ENCODE measurements at regions not wholly inside any gene's neighbourhood (a gene's known extent, or its start where the extent isn't known, plus 50 kb on each side); places are given as distances from the start of the nearest gene placed in this dataset.

DNA sequence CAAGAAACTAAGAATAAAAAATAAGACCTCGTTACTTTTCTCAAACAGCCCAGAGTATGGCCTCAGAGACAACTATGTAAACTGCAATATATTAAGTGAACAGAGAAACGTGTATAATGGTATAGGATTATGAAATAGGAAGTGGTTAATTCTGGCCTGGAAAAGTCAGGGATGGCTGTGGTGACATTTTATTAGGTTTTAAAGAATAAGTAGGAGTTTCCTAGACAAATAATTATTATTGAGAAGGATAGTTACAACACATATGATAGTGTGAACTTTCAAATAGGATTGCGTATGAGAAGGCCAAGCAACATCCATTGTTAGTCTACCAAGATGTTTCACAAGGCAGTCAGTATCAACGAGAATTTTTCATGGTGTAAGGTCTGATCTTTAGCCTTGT, 244.1 kb downstream of the LPIN1 start:
- H3K36me3 Mint-ChIP-seq (ENCODE audit: insufficient read depth in 2 of 2) = peaks cover 7 to 8% of the 10 kb centered on the region in 2 donors
- H3K9me3 Mint-ChIP-seq = peaks cover 5 to 9% of the 10 kb centered on the region in 2 donors
- no peak for DNase-seq
- ATAC-seq (replicated peaks in 1 of 2) = no peak
- H3K4me3 Mint-ChIP-seq = no peak overlapping the region
- no peak overlapping the region for H3K27ac Mint-ChIP-seq
- H3K4me1 Mint-ChIP-seq (ENCODE audit: low read depth) = no peaks in the 10 kb centered on the region
- H3K27me3 Mint-ChIP-seq (ENCODE audit: low read depth) = peaks cover 17% of the 10 kb centered on the region

GRCh38 chr2:11993749-11994148, 247.3 kb downstream of the LPIN1 start:
- ATAC-seq (replicated peaks in 1 of 2) = no peak
- Mint-ChIP-seq H3K36me3 (ENCODE audit: insufficient read depth in 2 of 2) (peaks cover 8 to 10% of the 10 kb centered on the region in 2 donors), H3K27me3 (ENCODE audit: low read depth) (peaks cover 17% of the 10 kb centered on the region), H3K9me3 (peaks cover 5 to 9% of the 10 kb centered on the region in 2 donors), H3K4me3 (no peak overlapping the region), H3K27ac (no peak overlapping the region), H3K4me1 (ENCODE audit: low read depth) (no peaks in the 10 kb centered on the region)
- no peak for DNase-seq

DNA sequence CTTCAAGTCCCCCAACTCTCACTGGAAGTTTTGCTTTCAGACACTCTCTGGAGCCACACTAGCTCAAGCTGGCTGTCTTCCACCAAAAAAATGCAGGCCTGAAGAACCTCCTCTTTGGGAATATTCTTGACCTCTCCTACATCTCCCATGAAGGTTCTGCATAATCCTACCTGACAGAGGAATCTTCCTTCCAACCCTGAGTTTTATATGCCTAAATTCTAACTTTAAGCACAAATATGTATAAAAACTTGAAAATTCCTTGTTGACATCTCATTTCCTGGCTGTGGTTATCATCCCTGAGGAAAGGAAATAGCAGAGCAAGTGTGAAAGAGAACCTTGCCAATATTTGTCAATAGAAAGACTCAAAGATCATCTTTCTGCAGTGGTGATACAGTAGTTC, 249.0 kb downstream of the LPIN1 start:
- Mint-ChIP-seq H3K27ac (no peak overlapping the region), H3K4me1 (ENCODE audit: low read depth) (no peaks in the 10 kb centered on the region), H3K27me3 (ENCODE audit: low read depth) (peaks cover 30% of the 10 kb centered on the region), H3K36me3 (ENCODE audit: insufficient read depth in 2 of 2) (peaks cover 10 to 11% of the 10 kb centered on the region in 2 donors), H3K9me3 (peaks cover 5 to 9% of the 10 kb centered on the region in 2 donors), H3K4me3 (no peak overlapping the region)
- DNase-seq = no peak
- ATAC-seq (replicated peaks in 1 of 2) = no peak

DNA sequence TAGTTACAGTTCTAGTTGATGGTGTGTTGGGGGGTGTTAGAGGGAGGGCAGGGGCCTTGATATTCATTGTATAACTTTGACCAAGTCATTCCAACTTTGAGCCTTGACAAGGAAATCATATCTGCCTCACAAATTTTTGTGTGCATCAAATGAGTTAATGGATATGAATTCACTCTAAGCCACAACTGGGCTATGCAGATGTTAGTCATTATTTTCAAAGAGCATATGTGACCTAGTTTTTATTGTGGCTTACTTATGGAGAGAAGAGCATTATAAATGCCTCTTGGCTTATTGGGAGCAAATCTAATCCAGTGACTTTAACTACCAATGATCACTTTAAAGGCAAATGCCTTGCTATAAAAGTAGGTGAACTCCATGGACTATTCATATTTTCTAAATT, 250.2 kb downstream of the LPIN1 start:
- H3K4me3 Mint-ChIP-seq = no peak overlapping the region
- no peaks in the 10 kb centered on the region for H3K4me1 Mint-ChIP-seq (ENCODE audit: low read depth)
- DNase-seq (no peak), ATAC-seq (replicated peaks in 1 of 2) (no peak)
- H3K27me3 Mint-ChIP-seq (ENCODE audit: low read depth) = peaks cover 41% of the 10 kb centered on the region
- H3K9me3 Mint-ChIP-seq = peaks cover 8 to 14% of the 10 kb centered on the region in 2 donors
- no peak overlapping the region for H3K27ac Mint-ChIP-seq
- peaks cover 12 to 15% of the 10 kb centered on the region in 2 donors for H3K36me3 Mint-ChIP-seq (ENCODE audit: insufficient read depth in 2 of 2)

- Mint-ChIP-seq H3K27ac (no peak overlapping the region), H3K4me1 (ENCODE audit: low read depth) (no peaks in the 10 kb centered on the region)
Observed at GRCh38 chr2:11997142-11997541, 250.7 kb downstream of the LPIN1 start.

DNA sequence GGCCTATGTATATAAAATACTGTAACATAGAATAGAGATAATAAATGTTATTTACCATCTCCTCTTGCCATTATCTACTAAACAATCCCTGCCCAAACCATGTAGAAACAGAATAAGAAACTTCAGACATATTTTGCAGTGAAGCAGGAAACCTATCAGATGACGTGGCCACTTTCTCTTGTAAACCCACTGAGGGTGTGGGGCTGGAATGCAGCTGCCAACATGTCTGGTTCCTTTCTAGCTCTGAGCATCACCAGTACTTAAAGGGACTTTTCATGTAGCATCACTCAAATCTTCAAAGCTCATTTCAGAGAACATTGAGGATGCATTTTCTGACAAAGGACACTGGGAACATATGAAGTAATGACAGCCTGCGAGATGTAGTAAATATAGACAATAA, 251.8 kb downstream of the LPIN1 start:
- Mint-ChIP-seq H3K27me3 (ENCODE audit: low read depth) (peaks cover 46% of the 10 kb centered on the region), H3K27ac (no peak overlapping the region), H3K9me3 (peaks cover 8 to 14% of the 10 kb centered on the region in 2 donors), H3K36me3 (ENCODE audit: insufficient read depth in 2 of 2) (peaks cover 12 to 15% of the 10 kb centered on the region in 2 donors), H3K4me1 (ENCODE audit: low read depth) (no peaks in the 10 kb centered on the region), H3K4me3 (no peak overlapping the region)
- peak in 1 of 2 donors; percentile 52 for ATAC-seq (replicated peaks in 1 of 2)
- DNase-seq = peak in 1 of 2 donors; percentile 10

More at GRCh38 chr2:11997142-11997541, 250.7 kb downstream of the LPIN1 start:
- DNase-seq (no peak), ATAC-seq (replicated peaks in 1 of 2) (no peak)
- Mint-ChIP-seq H3K27me3 (ENCODE audit: low read depth) (peaks cover 43% of the 10 kb centered on the region), H3K9me3 (peaks cover 8 to 14% of the 10 kb centered on the region in 2 donors), H3K36me3 (ENCODE audit: insufficient read depth in 2 of 2) (peaks cover 12 to 15% of the 10 kb centered on the region in 2 donors), H3K4me3 (no peak overlapping the region)

DNA sequence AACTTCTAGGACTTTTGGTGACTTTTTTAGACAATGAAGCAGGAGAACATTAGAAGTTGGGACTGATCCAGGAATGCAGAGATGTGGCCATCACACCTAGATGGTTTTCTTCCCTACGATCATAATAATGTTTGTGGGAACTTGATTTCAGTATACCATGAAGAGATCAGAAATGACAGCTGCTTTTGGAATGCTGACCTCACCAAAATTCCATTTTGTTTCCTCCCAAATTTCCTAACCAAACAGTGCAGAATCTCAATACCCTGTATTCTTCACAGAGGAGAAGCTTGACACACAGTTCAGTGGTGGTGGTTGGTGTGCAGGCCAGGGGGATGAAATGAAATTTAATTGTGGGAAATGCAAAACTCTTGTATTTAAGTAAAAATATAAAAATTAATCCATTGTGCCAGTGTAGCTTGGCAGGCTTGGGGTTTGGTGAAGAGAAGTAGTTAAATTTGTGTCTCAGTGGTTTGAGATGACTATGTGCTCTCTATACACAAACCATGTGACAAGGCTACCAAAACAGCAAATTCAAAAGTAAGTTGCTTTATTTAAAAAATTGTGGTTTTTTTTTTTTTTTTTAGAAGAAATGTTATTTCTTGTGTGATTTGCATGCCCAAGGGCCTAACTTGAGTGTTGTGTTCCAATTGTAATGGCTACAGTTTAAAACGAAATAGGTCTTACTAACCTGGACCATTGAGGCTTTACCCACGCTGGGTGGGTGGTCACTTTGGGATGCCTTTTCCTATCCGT, 252.4 kb downstream of the LPIN1 start:
- ATAC-seq (replicated peaks in 1 of 2) = peak in 1 of 2 donors; percentile 49
- H3K27ac Mint-ChIP-seq = no peak overlapping the region
- DNase-seq = no peak
- no peaks in the 10 kb centered on the region for H3K4me1 Mint-ChIP-seq (ENCODE audit: low read depth)
- H3K27me3 Mint-ChIP-seq (ENCODE audit: low read depth) = peaks cover 46% of the 10 kb centered on the region
- peaks cover 5 to 14% of the 10 kb centered on the region in 2 donors for H3K9me3 Mint-ChIP-seq
- no peak overlapping the region for H3K4me3 Mint-ChIP-seq
- H3K36me3 Mint-ChIP-seq (ENCODE audit: insufficient read depth in 2 of 2) = peaks cover 12 to 13% of the 10 kb centered on the region in 2 donors

DNA sequence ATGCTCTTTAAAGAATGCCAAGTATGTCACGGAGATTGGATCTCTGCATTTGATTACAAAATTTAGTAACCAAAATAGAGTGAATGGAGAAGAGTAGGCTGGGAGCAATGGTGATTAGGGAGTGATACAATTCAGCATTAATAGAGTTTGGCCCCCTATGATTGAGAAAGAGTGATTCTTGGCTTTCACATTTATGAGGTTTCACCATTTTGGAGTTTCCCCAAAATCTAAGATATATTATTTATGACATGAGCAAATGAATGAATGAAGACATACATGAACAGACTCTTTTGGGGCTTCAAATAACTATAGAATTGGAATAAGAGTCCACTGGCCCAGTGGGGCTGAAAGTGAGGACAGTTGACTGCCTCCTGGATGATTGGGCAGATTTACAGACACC, 255.2 kb downstream of the LPIN1 start:
- no peak overlapping the region for H3K27ac Mint-ChIP-seq
- no peak for ATAC-seq (replicated peaks in 1 of 2)
- DNase-seq = no peak
- peaks cover 20% of the 10 kb centered on the region for H3K4me1 Mint-ChIP-seq (ENCODE audit: low read depth)
- H3K36me3 Mint-ChIP-seq (ENCODE audit: insufficient read depth in 2 of 2) = peaks cover 4 to 6% of the 10 kb centered on the region in 2 donors
- no peak overlapping the region for H3K4me3 Mint-ChIP-seq
- peaks cover 4 to 5% of the 10 kb centered on the region in 2 donors for H3K9me3 Mint-ChIP-seq
- peaks cover 63% of the 10 kb centered on the region for H3K27me3 Mint-ChIP-seq (ENCODE audit: low read depth)

GRCh38 chr2:12002215-12002614, 255.8 kb downstream of the LPIN1 start:
- H3K4me1 Mint-ChIP-seq (ENCODE audit: low read depth) = peaks cover 20% of the 10 kb centered on the region
- DNase-seq (no peak), ATAC-seq (replicated peaks in 1 of 2) (no peak)
- peaks cover 69% of the 10 kb centered on the region for H3K27me3 Mint-ChIP-seq (ENCODE audit: low read depth)
- no peak overlapping the region for H3K4me3 Mint-ChIP-seq
- H3K9me3 Mint-ChIP-seq = peaks cover 4 to 5% of the 10 kb centered on the region in 2 donors
- H3K36me3 Mint-ChIP-seq (ENCODE audit: insufficient read depth in 2 of 2) = peaks cover 5 to 6% of the 10 kb centered on the region in 2 donors
- peak overlapping the region; percentile 14 for H3K27ac Mint-ChIP-seq

DNA sequence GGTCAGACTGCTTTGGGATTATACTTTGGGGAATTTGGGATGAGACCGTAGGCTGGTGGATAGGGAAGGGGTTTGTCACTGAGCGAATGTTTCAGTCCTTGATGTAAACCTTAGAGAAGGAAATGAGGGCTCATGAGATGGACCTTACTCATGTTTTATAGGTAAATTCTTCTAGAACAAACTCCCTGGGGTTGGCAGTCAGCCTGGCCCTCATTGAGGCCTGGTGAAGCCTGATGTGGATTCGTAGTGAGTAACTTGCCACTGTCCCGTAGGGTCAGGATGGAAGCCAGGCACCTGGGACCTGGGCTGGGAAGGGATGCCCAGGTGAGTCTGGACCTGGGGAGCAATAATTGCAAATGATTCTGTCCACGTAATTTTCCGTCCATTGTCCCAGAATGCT, 258.3 kb downstream of the LPIN1 start:
- Mint-ChIP-seq H3K4me1 (ENCODE audit: low read depth) (peaks cover 20% of the 10 kb centered on the region), H3K4me3 (no peak overlapping the region), H3K9me3 (peaks cover 3 to 5% of the 10 kb centered on the region in 2 donors), H3K27ac (no peak overlapping the region), H3K36me3 (ENCODE audit: insufficient read depth in 2 of 2) (peaks cover 3 to 5% of the 10 kb centered on the region in 2 donors), H3K27me3 (ENCODE audit: low read depth) (peaks cover 85% of the 10 kb centered on the region)
- DNase-seq (no peak), ATAC-seq (replicated peaks in 1 of 2) (no peak)

DNA sequence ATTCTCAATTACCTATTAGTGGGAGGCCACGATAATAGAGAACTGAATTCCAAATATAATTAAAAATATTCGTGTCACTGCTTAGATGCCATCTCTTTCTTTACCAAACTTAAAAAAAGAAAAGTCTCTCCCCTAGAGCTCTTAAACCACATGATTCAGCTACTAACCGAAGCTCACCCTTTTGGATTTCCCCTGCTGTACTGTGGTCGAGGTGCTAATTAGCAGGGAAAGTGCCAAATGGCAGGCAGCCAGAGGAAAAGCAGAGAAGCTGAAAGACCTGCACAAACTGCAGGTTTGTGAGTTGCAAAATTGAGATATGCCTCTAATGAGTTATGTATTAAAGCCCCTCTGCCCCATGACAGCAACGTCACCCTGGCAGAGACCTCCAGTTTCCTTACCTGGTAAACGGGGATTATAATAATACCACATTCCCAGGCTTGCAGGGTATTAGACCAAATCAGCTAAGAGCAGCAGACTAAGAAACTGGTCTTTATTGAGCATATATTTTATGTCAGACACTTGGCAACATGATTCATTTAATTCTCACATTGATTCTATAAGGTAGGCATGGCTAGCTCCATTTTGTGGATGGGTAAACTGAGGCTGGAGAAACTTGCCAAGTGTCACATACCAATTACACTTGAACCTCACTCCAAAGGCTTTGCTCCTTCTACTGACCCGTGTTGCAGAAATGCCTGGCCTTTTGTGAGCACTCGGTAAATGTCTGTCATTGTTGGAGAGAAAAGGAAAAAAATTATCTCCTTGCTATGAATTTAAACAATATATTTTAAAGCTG, 259.7 kb downstream of the LPIN1 start:
- Mint-ChIP-seq H3K4me3 (peak overlapping the region in 1 of 2 donors; percentile 0), H3K27me3 (ENCODE audit: low read depth) (peaks cover 85% of the 10 kb centered on the region)

GRCh38 chr2:12006850-12007249, 260.4 kb downstream of the LPIN1 start:
- DNase-seq (no peak), ATAC-seq (replicated peaks in 1 of 2) (no peak)
- peaks cover 83% of the 10 kb centered on the region for H3K27me3 Mint-ChIP-seq (ENCODE audit: low read depth)
- peaks cover 0 to 1% of the 10 kb centered on the region in 2 donors for H3K36me3 Mint-ChIP-seq (ENCODE audit: insufficient read depth in 2 of 2)
- H3K27ac Mint-ChIP-seq = no peak overlapping the region
- no peak overlapping the region for H3K4me3 Mint-ChIP-seq
- peaks cover 20% of the 10 kb centered on the region for H3K4me1 Mint-ChIP-seq (ENCODE audit: low read depth)
- H3K9me3 Mint-ChIP-seq = no peaks in the 10 kb centered on the region

More for the DNA sequence above, 259.7 kb downstream of the LPIN1 start:
- Mint-ChIP-seq H3K4me1 (ENCODE audit: low read depth) (peaks cover 20% of the 10 kb centered on the region), H3K36me3 (ENCODE audit: insufficient read depth in 2 of 2) (peaks cover 0 to 1% of the 10 kb centered on the region in 2 donors), H3K9me3 (peaks cover 0 to under 1% of the 10 kb centered on the region in 2 donors), H3K27ac (no peak overlapping the region)
- peak; percentile 91 to 98 for ATAC-seq (replicated peaks in 1 of 2)
- DNase-seq = peak; percentile 74 to 77

- no peak for DNase-seq
- H3K27ac Mint-ChIP-seq = no peak overlapping the region
- peaks cover 0 to 1% of the 10 kb centered on the region in 2 donors for H3K36me3 Mint-ChIP-seq (ENCODE audit: insufficient read depth in 2 of 2)
- peaks cover 84% of the 10 kb centered on the region for H3K27me3 Mint-ChIP-seq (ENCODE audit: low read depth)
- peaks cover 20% of the 10 kb centered on the region for H3K4me1 Mint-ChIP-seq (ENCODE audit: low read depth)
- no peak overlapping the region for H3K4me3 Mint-ChIP-seq
- ATAC-seq (replicated peaks in 1 of 2) = no peak
- no peaks in the 10 kb centered on the region for H3K9me3 Mint-ChIP-seq
Observed at GRCh38 chr2:12007282-12007681, 260.9 kb downstream of the LPIN1 start.
